ENCODE measurements at regions not wholly inside any gene's neighbourhood (a gene's known extent, or its start where the extent isn't known, plus 50 kb on each side); places are given as distances from the start of the nearest gene placed in this dataset.

GRCh38 chr16:50457423-50457822 lies 88.6 kb upstream of the BRD7 start:
- FAIRE-seq (no peak), DNase-seq (ENCODE audit: low read depth, low spot score) (no peak)
- no peaks in the 10 kb centered on the region for H3K27me3 ChIP-seq (ENCODE audit: control insufficient read depth in 2 of 2, insufficient read depth in 2 of 2, low read length in 2 of 2)
- CTCF ChIA-PET: no interaction called here
- H3K79me2 ChIP-seq (ENCODE audit: control insufficient read depth, insufficient read depth, low read length): no peaks in the 10 kb centered on the region
- no peaks in the 10 kb centered on the region for H3K4me1 ChIP-seq (ENCODE audit: control insufficient read depth, extremely low read depth, insufficient read depth, low read length)
- H3K36me3 ChIP-seq (ENCODE audit: control insufficient read depth in 2 of 2, extremely low read depth in 1 of 2, insufficient read depth in 2 of 2, low read length in 2 of 2): no peaks in the 10 kb centered on the region
- no peak overlapping the region for H3K4me3 ChIP-seq (replicated peaks in 1 of 3; ENCODE audit: insufficient read depth in 1 of 3, low read depth in 1 of 3, low read length in 3 of 3)
- intact Hi-C loops (cut with micrococcal nuclease) (no loop called here), dilution Hi-C loops (cut with MboI; ENCODE audit: extremely low pct_ligation_motif_present, low sequenced_read_pairs) (no loop called here)
- H3K27ac ChIP-seq (ENCODE audit: insufficient read depth, low read depth, low read length): no peak overlapping the region
- TF ChIP-seq MYC (IDR thresholded peaks at IDR 0.05; ENCODE audit: low read depth, low read length): no peak
- no peak for TF ChIP-seq JUN (IDR thresholded peaks at IDR 0.05; ENCODE audit: borderline replicate concordance, insufficient read depth, insufficient read length, low read depth)
- TF ChIP-seq POLR2AphosphoS5 (IDR thresholded peaks at IDR 0.05; ENCODE audit: insufficient read depth, low read depth, low read length): no peak
- TF ChIP-seq, protein P1, sequence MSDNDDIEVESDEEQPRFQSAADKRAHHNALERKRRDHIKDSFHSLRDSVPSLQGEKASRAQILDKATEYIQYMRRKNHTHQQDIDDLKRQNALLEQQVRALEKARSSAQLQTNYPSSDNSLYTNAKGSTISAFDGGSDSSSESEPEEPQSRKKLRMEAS (IDR thresholded peaks at IDR 0.05; ENCODE audit: insufficient read depth, insufficient read length): no peak
- TF ChIP-seq FOS (IDR thresholded peaks at IDR 0.05; ENCODE audit: borderline replicate concordance, insufficient read depth, low read length): no peak
- TF ChIP-seq EZH2 (IDR thresholded peaks at IDR 0.05; ENCODE audit: borderline replicate concordance, low read depth, low read length, severe bottlenecking): no peak
- TF ChIP-seq CTCF (IDR thresholded peaks at IDR 0.05; ENCODE audit: extremely low read depth in 1 of 2, insufficient read depth in 1 of 2, low read depth in 1 of 2, low read length in 2 of 2): no peak
- TF ChIP-seq GATA2 (IDR thresholded peaks at IDR 0.05; ENCODE audit: insufficient read depth, insufficient read length, low read depth, low read length): no peak
- no peak for TF ChIP-seq POLR2A (IDR thresholded peaks at IDR 0.05; ENCODE audit: low read depth, low read length)
- H4K20me1 ChIP-seq (replicated peaks; ENCODE audit: control insufficient read depth, extremely low read depth, insufficient read depth, low read length): no peaks in the 10 kb centered on the region
- H3K4me2 ChIP-seq (ENCODE audit: insufficient read depth, low read length): no peak overlapping the region
- H2AFZ ChIP-seq (ENCODE audit: low read depth, low read length): no peak overlapping the region
- no TSS peak for BruUV-seq (replicated peaks)
- H3K9me3 ChIP-seq (replicated peaks; ENCODE audit: control insufficient read depth, insufficient read depth, low read length): no peaks in the 10 kb centered on the region
- no peak overlapping the region for H3K9ac ChIP-seq (replicated peaks; ENCODE audit: extremely low read depth, insufficient read depth, low read length)
- POLR2A ChIA-PET: no interaction called here
- no peaks in the 10 kb centered on the region for H3K9me1 ChIP-seq (replicated peaks; ENCODE audit: control insufficient read depth, extremely low read depth, insufficient read depth, low read length)
